ENCODE measurements at regions not wholly inside any gene's neighbourhood (a gene's known extent, or its start where the extent isn't known, plus 50 kb on each side); places are given as distances from the start of the nearest gene placed in this dataset.

DNA sequence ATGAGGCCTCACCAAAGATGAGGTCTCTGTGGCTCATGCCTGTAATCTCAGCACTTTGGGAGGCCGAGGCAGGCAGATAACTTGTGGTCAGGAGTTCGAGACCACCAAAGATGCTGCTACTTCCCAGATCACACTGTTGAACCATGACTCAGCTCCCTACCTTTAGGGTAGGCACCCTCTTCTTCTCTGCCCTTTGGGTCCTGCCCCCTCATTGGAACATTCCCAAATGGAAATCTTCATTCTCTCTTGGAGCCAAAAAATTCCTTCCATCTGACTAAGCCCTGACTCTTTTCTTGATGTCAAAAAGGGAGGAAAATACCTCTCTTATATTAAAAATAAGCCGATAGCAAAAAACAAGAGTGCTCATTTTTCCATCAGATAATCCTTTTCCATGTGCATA, 183.5 kb downstream of the PAX3 start:
- intact Hi-C loops (cut with micrococcal nuclease) = no loop called here
- no peak overlapping the region for H3K4me3 Mint-ChIP-seq
- no peaks in the 10 kb centered on the region for H3K36me3 Mint-ChIP-seq
- H3K27ac Mint-ChIP-seq = no peak overlapping the region
- no peak for DNase-seq
- H3K9me3 ChIP-seq (replicated peaks in 1 of 2; ENCODE audit: control insufficient read depth in 1 of 2, insufficient read depth in 1 of 2, low read length in 2 of 2) = peaks cover 3 to 8% of the 10 kb centered on the region in 2 donors
- no peaks in the 10 kb centered on the region for H3K79me2 ChIP-seq (ENCODE audit: insufficient read depth, low read length)
- no peaks in the 10 kb centered on the region for H3K36me3 ChIP-seq (replicated peaks in 1 of 2; ENCODE audit: control insufficient read depth in 1 of 2, insufficient read depth in 2 of 2, low read length in 2 of 2)
- no peak for TF ChIP-seq CTCF (IDR thresholded peaks at IDR 0.05)
- no peaks in the 10 kb centered on the region for H3K27me3 Mint-ChIP-seq (ENCODE audit: low read depth in 3 of 3)
- no peak overlapping the region for H3K27ac ChIP-seq (ENCODE audit: low read depth in 1 of 2, low read length in 2 of 2)
- 89% methylated on average over 2 of the region's 3 CpGs for WGBS (ENCODE audit: insufficient coverage)
- no peaks in the 10 kb centered on the region for H3K4me1 Mint-ChIP-seq
- H3K4me3 ChIP-seq (replicated peaks in 1 of 3; ENCODE audit: low read depth in 2 of 3, low read length in 3 of 3) = no peak overlapping the region
- no peak overlapping the region for H2AFZ ChIP-seq (ENCODE audit: insufficient read depth, low read depth, low read length, poor library complexity, severe bottlenecking)
- no peak overlapping the region for H3K9ac ChIP-seq (ENCODE audit: insufficient read depth, low read length, poor library complexity, severe bottlenecking)
- H3K27me3 ChIP-seq (ENCODE audit: control insufficient read depth in 2 of 2, insufficient read depth in 2 of 2, low read length in 2 of 2) = no peaks in the 10 kb centered on the region
- H3K4me1 ChIP-seq (ENCODE audit: control insufficient read depth in 1 of 2, insufficient read depth in 2 of 2, low read length in 2 of 2) = no peaks in the 10 kb centered on the region
- no peak overlapping the region for H3K4me2 ChIP-seq (replicated peaks; ENCODE audit: extremely low read depth, low read length, poor library complexity, severe bottlenecking)
- H3K9me3 Mint-ChIP-seq = peaks cover 0 to 6% (median 4%) of the 10 kb centered on the region in 7 donors
- H4K20me1 ChIP-seq (ENCODE audit: insufficient read depth, low read length) = no peaks in the 10 kb centered on the region

- Mint-ChIP-seq H3K27me3 (ENCODE audit: low read depth in 3 of 3) (peaks cover 0 to 2% (median 0%) of the 10 kb centered on the region in 3 donors), H3K9me3 (peaks cover 0 to 4% (median 3%) of the 10 kb centered on the region in 7 donors), H3K4me1 (no peaks in the 10 kb centered on the region), H3K36me3 (no peaks in the 10 kb centered on the region), H3K27ac (no peak overlapping the region), H3K4me3 (no peak overlapping the region)
- no peaks in the 10 kb centered on the region for H3K4me1 ChIP-seq (ENCODE audit: control insufficient read depth in 1 of 2, insufficient read depth in 2 of 2, low read length in 2 of 2)
- no peak overlapping the region for H3K9ac ChIP-seq (ENCODE audit: insufficient read depth, low read length, poor library complexity, severe bottlenecking)
- no peaks in the 10 kb centered on the region for H3K36me3 ChIP-seq (replicated peaks in 1 of 2; ENCODE audit: control insufficient read depth in 1 of 2, insufficient read depth in 2 of 2, low read length in 2 of 2)
- H3K27ac ChIP-seq (ENCODE audit: low read depth in 1 of 2, low read length in 2 of 2) = no peak overlapping the region
- H3K79me2 ChIP-seq (ENCODE audit: insufficient read depth, low read length) = no peaks in the 10 kb centered on the region
- no peak for DNase-seq
- no peaks in the 10 kb centered on the region for H3K27me3 ChIP-seq (ENCODE audit: control insufficient read depth in 2 of 2, insufficient read depth in 2 of 2, low read length in 2 of 2)
- intact Hi-C loops (cut with micrococcal nuclease) = no loop called here
- no peaks in the 10 kb centered on the region for H4K20me1 ChIP-seq (ENCODE audit: insufficient read depth, low read length)
- WGBS (ENCODE audit: insufficient coverage) = no CpG with 5 or more reads among the region's 4 CpGs
- H3K4me3 ChIP-seq (replicated peaks in 1 of 3; ENCODE audit: low read depth in 2 of 3, low read length in 3 of 3) = no peak overlapping the region
- H3K4me2 ChIP-seq (replicated peaks; ENCODE audit: extremely low read depth, low read length, poor library complexity, severe bottlenecking) = no peak overlapping the region
- no peak for TF ChIP-seq CTCF (IDR thresholded peaks at IDR 0.05)
- no peaks in the 10 kb centered on the region for H3K9me3 ChIP-seq (replicated peaks in 1 of 2; ENCODE audit: control insufficient read depth in 1 of 2, insufficient read depth in 1 of 2, low read length in 2 of 2)
- no peak overlapping the region for H2AFZ ChIP-seq (ENCODE audit: insufficient read depth, low read depth, low read length, poor library complexity, severe bottlenecking)
Observed at GRCh38 chr2:222108957-222109585, 189.7 kb downstream of the PAX3 start.

Data from CD14-positive monocyte (primary cell).